ENCODE measurements at regions not wholly inside any gene's neighbourhood (a gene's known extent, or its start where the extent isn't known, plus 50 kb on each side); places are given as distances from the start of the nearest gene placed in this dataset.

DNA sequence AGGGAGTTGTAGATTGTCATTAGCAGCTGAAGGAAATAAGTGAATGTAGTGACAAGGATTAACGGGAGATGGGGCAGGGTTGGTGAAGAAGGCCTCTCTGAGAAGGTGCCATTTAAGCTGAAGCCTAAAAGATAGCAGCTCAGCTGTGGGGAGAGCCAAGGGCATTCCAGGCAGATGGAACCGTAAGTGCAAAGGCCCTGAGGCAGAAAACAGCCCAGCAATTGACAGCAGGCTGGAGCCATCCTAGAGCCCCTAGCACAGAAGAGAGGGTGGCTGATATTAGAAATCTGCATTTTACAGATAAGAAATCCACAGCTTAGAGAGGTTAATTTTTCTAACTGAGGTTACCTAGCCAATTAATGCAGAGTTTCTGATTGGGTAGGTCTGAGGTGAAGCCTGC, 374.5 kb upstream of the PROK2 start:
- DNase-seq = no peak
- H3K36me3 Mint-ChIP-seq (ENCODE audit: low read depth) = no peaks in the 10 kb centered on the region
- peaks cover 6% of the 10 kb centered on the region for H3K27me3 Mint-ChIP-seq (ENCODE audit: low read depth, poor library complexity)
- H3K9me3 Mint-ChIP-seq = peaks cover 4% of the 10 kb centered on the region
- H3K27ac Mint-ChIP-seq = no peak overlapping the region
- H3K4me1 Mint-ChIP-seq = peaks cover 83% of the 10 kb centered on the region
- TF ChIP-seq, protein P1, sequence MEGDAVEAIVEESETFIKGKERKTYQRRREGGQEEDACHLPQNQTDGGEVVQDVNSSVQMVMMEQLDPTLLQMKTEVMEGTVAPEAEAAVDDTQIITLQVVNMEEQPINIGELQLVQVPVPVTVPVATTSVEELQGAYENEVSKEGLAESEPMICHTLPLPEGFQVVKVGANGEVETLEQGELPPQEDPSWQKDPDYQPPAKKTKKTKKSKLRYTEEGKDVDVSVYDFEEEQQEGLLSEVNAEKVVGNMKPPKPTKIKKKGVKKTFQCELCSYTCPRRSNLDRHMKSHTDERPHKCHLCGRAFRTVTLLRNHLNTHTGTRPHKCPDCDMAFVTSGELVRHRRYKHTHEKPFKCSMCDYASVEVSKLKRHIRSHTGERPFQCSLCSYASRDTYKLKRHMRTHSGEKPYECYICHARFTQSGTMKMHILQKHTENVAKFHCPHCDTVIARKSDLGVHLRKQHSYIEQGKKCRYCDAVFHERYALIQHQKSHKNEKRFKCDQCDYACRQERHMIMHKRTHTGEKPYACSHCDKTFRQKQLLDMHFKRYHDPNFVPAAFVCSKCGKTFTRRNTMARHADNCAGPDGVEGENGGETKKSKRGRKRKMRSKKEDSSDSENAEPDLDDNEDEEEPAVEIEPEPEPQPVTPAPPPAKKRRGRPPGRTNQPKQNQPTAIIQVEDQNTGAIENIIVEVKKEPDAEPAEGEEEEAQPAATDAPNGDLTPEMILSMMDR (IDR thresholded peaks at IDR 0.05) = no peak
- no peak overlapping the region for H3K4me3 Mint-ChIP-seq

DNA sequence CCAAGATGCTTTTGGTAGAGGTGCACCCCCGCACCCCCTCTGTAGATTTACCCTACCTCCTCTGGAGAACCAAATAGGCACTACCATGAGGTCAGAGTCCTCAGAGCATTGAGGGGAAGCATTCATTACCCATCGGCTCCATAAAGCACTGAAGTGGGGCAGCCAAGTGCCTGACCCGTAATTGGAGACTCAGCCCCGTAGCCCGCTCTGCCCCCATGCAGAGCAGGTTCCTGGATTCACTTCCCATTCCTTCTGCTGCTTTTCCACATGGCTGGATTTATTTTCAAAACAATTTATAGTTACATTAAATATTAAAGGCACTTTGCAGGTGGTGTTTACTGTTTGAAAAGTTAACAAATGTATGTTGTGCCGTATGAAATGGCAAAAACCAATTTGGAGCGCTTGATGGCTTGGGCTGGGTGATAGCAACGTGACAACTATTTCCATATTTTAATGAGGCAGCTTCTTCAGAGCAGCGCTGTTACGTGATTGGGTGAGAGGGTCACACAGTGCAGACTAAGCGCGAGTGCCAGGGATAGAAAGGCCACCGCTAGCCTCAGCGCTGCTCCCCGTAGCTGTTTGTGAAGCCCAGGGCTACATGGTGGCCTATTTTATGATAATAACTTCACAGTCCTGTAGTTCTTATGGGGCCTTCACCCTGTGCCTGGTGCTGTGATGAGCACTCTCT, 373.8 kb upstream of the PROK2 start:
- Mint-ChIP-seq H3K27me3 (ENCODE audit: low read depth, poor library complexity) (peaks cover 6% of the 10 kb centered on the region), H3K9me3 (peaks cover 6% of the 10 kb centered on the region)

DNA sequence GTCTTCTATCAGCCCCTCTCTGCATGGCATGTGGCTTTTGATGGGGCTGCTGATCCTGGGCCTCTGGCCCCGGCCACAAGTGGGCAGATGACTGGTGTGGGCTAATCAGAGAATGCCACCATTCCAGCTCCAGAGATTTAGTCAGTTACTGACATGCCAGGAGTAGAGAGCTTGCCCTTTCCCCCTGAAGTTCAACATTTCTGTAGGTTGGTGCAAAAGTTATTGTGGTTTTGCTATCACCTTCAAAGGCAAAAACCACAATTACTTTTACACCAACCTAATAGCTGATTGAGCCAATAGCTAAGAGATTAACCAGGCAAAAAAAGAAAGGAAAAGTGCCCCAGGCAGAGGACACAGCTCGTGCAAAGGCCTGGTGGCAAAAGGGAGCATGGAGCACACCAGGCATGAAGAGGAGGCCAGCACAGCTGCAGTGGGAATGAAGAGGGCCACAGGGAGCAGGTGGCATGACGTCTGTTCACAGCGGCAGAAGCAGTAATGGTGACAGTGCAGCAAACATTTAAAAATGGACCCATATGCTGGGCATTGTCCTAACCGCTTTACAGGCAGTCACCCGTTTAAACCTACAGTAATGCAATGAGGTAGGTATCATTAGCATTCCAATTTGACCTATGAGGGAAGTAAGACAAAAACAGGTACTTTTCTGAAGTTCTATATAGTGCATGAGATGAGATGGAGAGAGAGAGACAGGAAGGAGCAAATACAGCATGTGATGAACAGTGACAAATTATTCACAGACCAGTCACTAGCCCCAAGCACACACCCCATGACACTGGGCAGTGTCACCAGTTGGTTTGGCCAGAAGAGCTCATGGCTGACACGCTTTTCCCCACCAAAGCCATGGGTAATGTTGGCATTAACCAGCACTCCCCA, 373.0 kb upstream of the PROK2 start:
- H3K27ac Mint-ChIP-seq = no peak overlapping the region
- TF ChIP-seq, protein P1 (IDR thresholded peaks at IDR 0.05) = no peak
- H3K4me1 Mint-ChIP-seq = peaks cover 76% of the 10 kb centered on the region
- H3K9me3 Mint-ChIP-seq = peaks cover 12% of the 10 kb centered on the region
- DNase-seq = no peak
- H3K27me3 Mint-ChIP-seq (ENCODE audit: low read depth, poor library complexity) = peaks cover 6% of the 10 kb centered on the region
- H3K4me3 Mint-ChIP-seq = no peak overlapping the region
- no peaks in the 10 kb centered on the region for H3K36me3 Mint-ChIP-seq (ENCODE audit: low read depth)

More for the DNA sequence above, 373.8 kb upstream of the PROK2 start:
- Mint-ChIP-seq H3K27ac (no peak overlapping the region), H3K36me3 (ENCODE audit: low read depth) (no peaks in the 10 kb centered on the region), H3K4me1 (peaks cover 79% of the 10 kb centered on the region), H3K4me3 (no peak overlapping the region)
- TF ChIP-seq, protein P1 (IDR thresholded peaks at IDR 0.05) = no peak
- peak; percentile 39 for DNase-seq

DNA sequence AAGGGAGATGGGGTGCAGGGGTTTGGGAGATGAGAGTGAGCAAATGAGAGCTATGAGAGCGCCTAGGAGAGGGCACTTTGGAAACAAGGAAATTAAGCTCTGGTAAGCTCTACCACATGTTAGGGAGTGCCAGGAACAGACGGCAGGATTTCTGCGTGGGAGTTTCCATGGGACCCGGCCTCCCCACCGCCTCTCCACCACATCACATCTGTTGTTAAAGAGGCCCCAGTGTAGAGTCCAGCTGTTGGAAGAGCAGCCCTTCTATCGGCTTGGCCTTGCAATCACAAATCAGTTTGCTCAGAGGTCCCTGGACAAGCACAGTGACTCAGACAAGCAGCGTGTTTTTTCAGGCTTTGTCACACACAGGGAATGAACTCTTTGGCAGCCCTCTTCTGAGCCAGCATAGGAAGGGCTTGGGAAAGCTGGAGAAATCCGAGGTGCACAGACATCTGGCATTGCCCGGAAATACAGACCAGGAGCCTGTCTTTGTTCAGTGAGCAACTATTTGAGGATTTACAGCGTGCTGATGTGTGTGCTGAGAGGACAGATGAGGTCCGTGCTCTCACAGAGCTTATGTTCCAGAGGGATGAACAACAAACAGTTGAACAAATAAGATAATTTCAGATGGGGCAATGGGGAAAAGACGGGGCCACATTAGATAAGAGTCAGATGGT, 370.6 kb upstream of the PROK2 start:
- Mint-ChIP-seq H3K4me1 (peaks cover 77% of the 10 kb centered on the region), H3K36me3 (ENCODE audit: low read depth) (no peaks in the 10 kb centered on the region), H3K9me3 (peaks cover 16% of the 10 kb centered on the region), H3K4me3 (peak overlapping the region; percentile 59), H3K27me3 (ENCODE audit: low read depth, poor library complexity) (peaks cover 12% of the 10 kb centered on the region), H3K27ac (peak overlapping the region; percentile 62)
- DNase-seq = no peak
- TF ChIP-seq, protein P1 (IDR thresholded peaks at IDR 0.05) = no peak

DNA sequence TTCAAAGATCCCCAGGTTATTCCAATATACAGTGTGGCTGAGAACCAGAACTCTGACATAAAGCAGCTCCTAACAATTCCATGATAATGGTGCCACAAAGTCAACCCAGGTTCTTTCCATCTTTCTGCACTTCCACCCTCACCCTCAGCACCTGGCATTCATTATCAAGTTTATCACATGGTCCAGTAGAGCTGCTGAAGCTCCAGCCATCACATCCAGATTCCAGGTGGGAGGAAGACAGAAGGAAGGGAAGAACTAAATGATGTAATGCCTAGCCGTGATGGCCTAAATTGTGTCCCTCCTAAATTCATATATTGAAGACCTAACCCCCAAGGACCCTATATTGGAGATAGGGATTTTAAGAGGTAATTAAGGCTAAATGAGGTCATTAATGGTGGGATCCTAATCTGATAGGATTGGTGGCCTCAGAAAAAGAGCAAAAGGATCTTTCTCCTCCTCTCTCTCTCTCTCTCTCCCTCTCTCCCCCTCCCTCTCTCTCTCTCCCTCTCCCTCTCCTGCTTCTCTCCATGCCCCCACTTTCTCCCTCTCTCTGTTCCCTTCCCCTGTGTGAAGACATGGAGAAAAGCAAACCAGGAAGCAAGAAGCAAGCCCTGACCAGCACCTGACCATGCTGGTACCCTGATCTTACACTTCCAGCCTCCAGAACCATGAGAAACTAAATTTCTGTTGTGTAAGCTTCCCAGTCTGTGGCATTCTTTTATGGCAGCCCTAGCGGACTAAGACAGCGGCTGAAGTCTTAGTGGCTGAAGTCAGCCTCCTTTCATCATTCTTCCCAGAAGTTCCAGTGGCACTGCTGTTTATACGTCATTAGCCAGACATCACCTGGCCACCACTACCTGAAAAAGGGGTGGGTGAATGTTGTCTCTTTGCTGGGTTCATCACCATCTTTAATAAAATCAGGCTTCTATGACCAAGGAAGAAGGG, 369.7 kb upstream of the PROK2 start:
- Mint-ChIP-seq H3K27ac (peak overlapping the region; percentile 62), H3K4me3 (peak overlapping the region; percentile 1)
- TF ChIP-seq, protein P1 (IDR thresholded peaks at IDR 0.05) = no peak

More for the DNA sequence above, 369.7 kb upstream of the PROK2 start:
- Mint-ChIP-seq H3K4me1 (peaks cover 71% of the 10 kb centered on the region), H3K27me3 (ENCODE audit: low read depth, poor library complexity) (peaks cover 12% of the 10 kb centered on the region), H3K9me3 (peaks cover 16% of the 10 kb centered on the region), H3K36me3 (ENCODE audit: low read depth) (no peaks in the 10 kb centered on the region)
- DNase-seq = no peak
